HG03097 (cell line): ENCODE measurements at regions not wholly inside any gene's neighbourhood (a gene's known extent, or its start where the extent isn't known, plus 50 kb on each side); places are given as distances from the start of the nearest gene placed in this dataset.

Experiments used
- ATAC-seq: cut with Tn5 transposase; IDR thresholded peaks from one replicate; pipeline ENCODE4 v1.9.1; 2021; ENCODE audit not compliant: unreplicated experiment, low FRiP score

- no peak for ATAC-seq
These were observed 53.3 kb upstream of the BMP2K start for GRCh38 chr4:78722878-78723277.
